ENCODE measurements at regions not wholly inside any gene's neighbourhood (a gene's known extent, or its start where the extent isn't known, plus 50 kb on each side); places are given as distances from the start of the nearest gene placed in this dataset.

DNA sequence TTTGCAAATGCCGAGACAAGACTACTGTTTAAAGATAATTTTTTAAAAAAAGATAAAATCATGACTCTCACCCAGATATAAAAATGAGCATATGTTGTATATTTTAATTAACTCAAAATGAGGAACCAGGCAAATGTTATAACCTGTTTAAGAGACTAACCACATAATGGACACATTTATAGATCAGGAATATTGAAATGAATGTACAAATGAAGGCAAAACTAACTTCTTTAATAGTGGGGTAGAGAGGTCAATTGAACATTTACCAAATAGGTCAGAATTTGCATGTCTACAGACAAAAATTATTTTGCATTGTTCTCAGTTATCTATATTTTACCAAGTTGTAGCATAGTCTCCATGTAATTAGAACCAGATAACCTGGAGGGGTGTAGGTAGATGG lies 134.3 kb upstream of the PFN2 start:
- TF ChIP-seq, protein P1, sequence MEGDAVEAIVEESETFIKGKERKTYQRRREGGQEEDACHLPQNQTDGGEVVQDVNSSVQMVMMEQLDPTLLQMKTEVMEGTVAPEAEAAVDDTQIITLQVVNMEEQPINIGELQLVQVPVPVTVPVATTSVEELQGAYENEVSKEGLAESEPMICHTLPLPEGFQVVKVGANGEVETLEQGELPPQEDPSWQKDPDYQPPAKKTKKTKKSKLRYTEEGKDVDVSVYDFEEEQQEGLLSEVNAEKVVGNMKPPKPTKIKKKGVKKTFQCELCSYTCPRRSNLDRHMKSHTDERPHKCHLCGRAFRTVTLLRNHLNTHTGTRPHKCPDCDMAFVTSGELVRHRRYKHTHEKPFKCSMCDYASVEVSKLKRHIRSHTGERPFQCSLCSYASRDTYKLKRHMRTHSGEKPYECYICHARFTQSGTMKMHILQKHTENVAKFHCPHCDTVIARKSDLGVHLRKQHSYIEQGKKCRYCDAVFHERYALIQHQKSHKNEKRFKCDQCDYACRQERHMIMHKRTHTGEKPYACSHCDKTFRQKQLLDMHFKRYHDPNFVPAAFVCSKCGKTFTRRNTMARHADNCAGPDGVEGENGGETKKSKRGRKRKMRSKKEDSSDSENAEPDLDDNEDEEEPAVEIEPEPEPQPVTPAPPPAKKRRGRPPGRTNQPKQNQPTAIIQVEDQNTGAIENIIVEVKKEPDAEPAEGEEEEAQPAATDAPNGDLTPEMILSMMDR (conservative IDR thresholded peaks at IDR 0.05; ENCODE audit: low read depth, low read length), result no peak
- no peak for TF ChIP-seq EZH2 (IDR thresholded peaks at IDR 0.05; ENCODE audit: borderline replicate concordance, low read depth, low read length, poor library complexity, severe bottlenecking)
